NB4 (cell line): ENCODE measurements at regions not wholly inside any gene's neighbourhood (a gene's known extent, or its start where the extent isn't known, plus 50 kb on each side); places are given as distances from the start of the nearest gene placed in this dataset.

Source experiments
- POLR2A ChIP-seq: IDR thresholded peaks from 2 replicates; pipeline ENCODE4 v1.6.1; 2011; ENCODE audit warnings: mild to moderate bottlenecking; ENCODE audit not compliant: insufficient read length; ENCODE audit errors: extremely low read depth
- TF ChIP-seq, protein P1 (sequence below): IDR thresholded peaks from one replicate; pipeline ENCODE4 v1.5.1; 2012; ENCODE audit warnings: low read depth, low read length
- TF ChIP-seq, protein P2 (sequence below): IDR thresholded peaks from 2 replicates; pipeline ENCODE4 v1.6.1; 2011; ENCODE audit warnings: low read depth, low read length

DNA sequence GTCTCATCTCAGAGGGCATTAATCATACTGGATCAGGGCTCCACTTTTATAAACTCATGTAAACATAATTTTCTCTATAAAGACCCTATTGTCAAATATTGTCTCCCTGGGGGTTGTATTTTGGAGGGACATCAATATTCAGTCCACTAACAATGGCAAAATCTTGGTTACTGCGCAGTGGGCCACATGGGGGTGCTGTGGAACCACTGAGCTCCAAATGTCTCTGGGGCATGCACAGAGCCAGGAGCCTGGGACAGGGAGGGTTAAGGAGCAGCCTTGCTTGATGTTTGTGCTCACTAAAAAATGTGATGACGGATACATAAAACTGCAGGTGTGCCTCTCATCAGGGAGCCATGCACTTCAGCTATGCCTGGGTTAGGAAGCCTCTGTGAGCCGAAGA is 62.1 kb upstream of the PRSS58 start:
- TF ChIP-seq, protein P1, sequence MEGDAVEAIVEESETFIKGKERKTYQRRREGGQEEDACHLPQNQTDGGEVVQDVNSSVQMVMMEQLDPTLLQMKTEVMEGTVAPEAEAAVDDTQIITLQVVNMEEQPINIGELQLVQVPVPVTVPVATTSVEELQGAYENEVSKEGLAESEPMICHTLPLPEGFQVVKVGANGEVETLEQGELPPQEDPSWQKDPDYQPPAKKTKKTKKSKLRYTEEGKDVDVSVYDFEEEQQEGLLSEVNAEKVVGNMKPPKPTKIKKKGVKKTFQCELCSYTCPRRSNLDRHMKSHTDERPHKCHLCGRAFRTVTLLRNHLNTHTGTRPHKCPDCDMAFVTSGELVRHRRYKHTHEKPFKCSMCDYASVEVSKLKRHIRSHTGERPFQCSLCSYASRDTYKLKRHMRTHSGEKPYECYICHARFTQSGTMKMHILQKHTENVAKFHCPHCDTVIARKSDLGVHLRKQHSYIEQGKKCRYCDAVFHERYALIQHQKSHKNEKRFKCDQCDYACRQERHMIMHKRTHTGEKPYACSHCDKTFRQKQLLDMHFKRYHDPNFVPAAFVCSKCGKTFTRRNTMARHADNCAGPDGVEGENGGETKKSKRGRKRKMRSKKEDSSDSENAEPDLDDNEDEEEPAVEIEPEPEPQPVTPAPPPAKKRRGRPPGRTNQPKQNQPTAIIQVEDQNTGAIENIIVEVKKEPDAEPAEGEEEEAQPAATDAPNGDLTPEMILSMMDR, result peak; percentile 77
- TF ChIP-seq POLR2A, result no peak
- TF ChIP-seq, protein P2, sequence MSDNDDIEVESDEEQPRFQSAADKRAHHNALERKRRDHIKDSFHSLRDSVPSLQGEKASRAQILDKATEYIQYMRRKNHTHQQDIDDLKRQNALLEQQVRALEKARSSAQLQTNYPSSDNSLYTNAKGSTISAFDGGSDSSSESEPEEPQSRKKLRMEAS, result no peak
